SK-N-SH (cell line): ENCODE measurements at regions not wholly inside any gene's neighbourhood (a gene's known extent, or its start where the extent isn't known, plus 50 kb on each side); places are given as distances from the start of the nearest gene placed in this dataset.

Source experiments
- CHD2 ChIP-seq: fragments of 150-350 bp; IDR thresholded peaks from 2 replicates; pipeline ENCODE4 v1.6.1; 2018; ENCODE audit warnings: low read length; ENCODE audit not compliant: partially characterized antibody
- CTCF ChIP-seq: fragments of 200-600 bp; sonication (generic); IDR thresholded peaks from 2 replicates; pipeline ENCODE4 v1.6.1; 2017; ENCODE audit warnings: antibody characterized with exemption, mild to moderate bottlenecking, moderate library complexity
- JUND ChIP-seq: IDR thresholded peaks from 2 replicates; pipeline ENCODE4 v1.4.0; 2012
- MAX ChIP-seq: IDR thresholded peaks from 2 replicates; pipeline ENCODE4 v1.4.0; 2012; ENCODE audit warnings: low read depth
- POLR2AphosphoS5 ChIP-seq: IDR thresholded peaks from 2 replicates; pipeline ENCODE4 v1.6.1; 2012; ENCODE audit warnings: low read depth, low read length
- RAD21 ChIP-seq: IDR thresholded peaks from 2 replicates; pipeline ENCODE4 v1.6.1; 2012; ENCODE audit warnings: mild to moderate bottlenecking, low read length
- REST ChIP-seq: IDR thresholded peaks from 2 replicates; pipeline ENCODE4 v1.6.1; 2012; ENCODE audit warnings: mild to moderate bottlenecking, low read depth, low read length, moderate library complexity
- SIN3A ChIP-seq: IDR thresholded peaks from 2 replicates; pipeline ENCODE4 v1.6.1; 2012; ENCODE audit warnings: low read depth, mild to moderate bottlenecking, low read length, moderate library complexity, borderline replicate concordance
- SMC3 ChIP-seq: IDR thresholded peaks from 2 replicates; pipeline ENCODE4 v1.6.1; 2012; ENCODE audit warnings: low read depth, low read length, improper control_type of control experiment
- TAF1 ChIP-seq: IDR thresholded peaks from 2 replicates; pipeline ENCODE4 v1.6.1; 2012; ENCODE audit warnings: low read depth, mild to moderate bottlenecking, low read length, moderate library complexity, borderline replicate concordance
- TCF12 ChIP-seq: IDR thresholded peaks from 2 replicates; pipeline ENCODE4 v1.4.0; 2012
- TEAD4 ChIP-seq: IDR thresholded peaks from 2 replicates; pipeline ENCODE4 v1.4.0; 2012; ENCODE audit warnings: mild to moderate bottlenecking, borderline replicate concordance; ENCODE audit not compliant: insufficient read depth
- USF2 ChIP-seq: fragments of 150-350 bp; IDR thresholded peaks from 2 replicates; pipeline ENCODE4 v1.6.1; 2017; ENCODE audit warnings: antibody characterized with exemption, low read length, low read depth, borderline replicate concordance
- YY1 ChIP-seq: IDR thresholded peaks from 2 replicates; pipeline ENCODE4 v1.4.0; 2012; ENCODE audit warnings: low read depth, mild to moderate bottlenecking

- TF ChIP-seq POLR2AphosphoS5 (no peak), CTCF (no peak), MAX (no peak), TAF1 (no peak), SIN3A (no peak), YY1 (no peak), JUND (no peak), TEAD4 (no peak), SMC3 (no peak), USF2 (no peak), TCF12 (no peak), RAD21 (no peak), REST (no peak), CHD2 (no peak)
Measured at GRCh38 chr12:63319386-63319785, 168.4 kb upstream of the AVPR1A start.
